Neural progenitor cell (in vitro differentiated cells): ENCODE measurements at regions not wholly inside any gene's neighbourhood (a gene's known extent, or its start where the extent isn't known, plus 50 kb on each side); places are given as distances from the start of the nearest gene placed in this dataset.
A peak's percentile ranks its signal among the peaks of the same experiment; 100 is the strongest.

ENCODE experiments used
- DNase-seq: peaks from one replicate; pipeline ENCODE4 v3.0.0-alpha.2; 2016; ENCODE audit warnings: low spot score
- H2AFZ ChIP-seq: fragments of 200-600 bp; sonication (generic); replicated peaks from 2 replicates; pipeline ENCODE4 v1.6.1; 2016; ENCODE audit warnings: antibody characterized with exemption
- H3F3A ChIP-seq: fragments of 200-600 bp; sonication (generic); 2 replicates; pipeline ENCODE4 v1.6.1; 2016; ENCODE audit warnings: antibody characterized with exemption, low read depth
- H3K27ac ChIP-seq: fragments of 200-600 bp; sonication (generic); 2 replicates; pipeline ENCODE4 v1.5.1; 2016; ENCODE audit warnings: mild to moderate bottlenecking
- H3K27me3 ChIP-seq: fragments of 200-600 bp; sonication (generic); 2 replicates; pipeline ENCODE4 v1.6.1; 2016; ENCODE audit warnings: mild to moderate bottlenecking, moderate library complexity
- H3K36me3 ChIP-seq: fragments of 200-600 bp; sonication (generic); 2 replicates; pipeline ENCODE4 v1.5.1; 2016
- H3K4me1 ChIP-seq: fragments of 200-600 bp; sonication (generic); 2 replicates; pipeline ENCODE4 v1.6.1; 2016; ENCODE audit warnings: mixed run types
- H3K4me2 ChIP-seq: fragments of 200-600 bp; sonication (generic); 2 replicates; pipeline ENCODE4 v1.6.1; 2016
- H3K4me3 ChIP-seq: fragments of 200-600 bp; sonication (generic); 2 replicates; pipeline ENCODE4 v1.5.1; 2016
- H3K79me2 ChIP-seq: fragments of 200-600 bp; sonication (generic); 2 replicates; pipeline ENCODE4 v1.6.1; 2016; ENCODE audit warnings: low read depth
- H3K9ac ChIP-seq: fragments of 200-600 bp; sonication (generic); 2 replicates; pipeline ENCODE4 v1.6.1; 2016
- H3K9me3 ChIP-seq: fragments of 200-600 bp; sonication (generic); 2 replicates; pipeline ENCODE4 v1.5.1; 2016; ENCODE audit warnings: low read depth
- H4K20me1 ChIP-seq: fragments of 200-600 bp; sonication (generic); 2 replicates; pipeline ENCODE4 v1.6.1; 2016; ENCODE audit warnings: low read depth
- H3K27ac Mint-ChIP-seq: 3 replicates; pipeline ENCODE4 v1.8.0; 2021; ENCODE audit warnings: mixed read lengths
- H3K27me3 Mint-ChIP-seq: 2 replicates; pipeline ENCODE4 v1.8.0; 2022; ENCODE audit warnings: low read depth, mild to moderate bottlenecking, inconsistent platforms, moderate library complexity, mixed read lengths; ENCODE audit not compliant: insufficient read depth
- H3K36me3 Mint-ChIP-seq: 3 replicates; pipeline ENCODE4 v1.8.0; 2021; ENCODE audit warnings: mixed read lengths
- H3K4me1 Mint-ChIP-seq: 3 replicates; pipeline ENCODE4 v1.8.0; 2021; ENCODE audit warnings: mixed read lengths
- H3K4me3 Mint-ChIP-seq: 3 replicates; pipeline ENCODE4 v1.8.0; 2021; ENCODE audit warnings: mild to moderate bottlenecking, moderate library complexity, mixed read lengths
- H3K9me3 Mint-ChIP-seq: 3 replicates; pipeline ENCODE4 v1.8.0; 2020; ENCODE audit warnings: mixed read lengths
- EZH2 ChIP-seq: fragments of 200-600 bp; sonication (generic); IDR thresholded peaks from 2 replicates; pipeline ENCODE4 v1.6.1; 2017; ENCODE audit warnings: antibody characterized with exemption, mild to moderate bottlenecking, moderate library complexity
- EZH2phosphoT487 ChIP-seq: fragments of 200-600 bp; sonication (generic); IDR thresholded peaks from 2 replicates; pipeline ENCODE4 v1.6.1; 2017; ENCODE audit warnings: antibody characterized with exemption
- TF ChIP-seq, protein P1 (sequence below): fragments of 200-600 bp; sonication (generic); IDR thresholded peaks from 2 replicates; pipeline ENCODE4 v1.5.1; 2017; ENCODE audit warnings: antibody characterized with exemption, mild to moderate bottlenecking

DNA sequence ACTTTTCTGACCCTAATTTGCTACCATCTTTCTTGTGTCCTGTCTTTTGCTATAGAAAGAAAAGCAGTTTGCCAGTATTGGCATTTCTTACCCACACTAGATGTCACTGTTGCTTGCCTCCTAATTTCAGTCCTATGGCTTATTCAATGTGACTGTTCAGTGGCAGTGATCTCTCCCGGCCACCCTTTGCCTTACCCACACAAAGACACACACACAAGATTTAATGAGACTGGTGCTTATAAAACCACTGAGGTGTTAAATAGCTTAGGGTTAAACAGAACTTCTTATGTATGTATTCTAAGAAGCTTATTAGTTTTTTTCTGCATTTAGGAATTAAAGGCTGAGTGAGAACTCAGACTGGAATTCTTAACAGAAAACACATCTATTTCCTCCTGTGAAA is 233.6 kb upstream of the ASCC3 start:
- Mint-ChIP-seq H3K4me3 (no peak overlapping the region), H3K4me1 (no peaks in the 10 kb centered on the region), H3K9me3 (no peaks in the 10 kb centered on the region), H3K27ac (no peak overlapping the region), H3K27me3 (no peaks in the 10 kb centered on the region), H3K36me3 (no peaks in the 10 kb centered on the region)
- no peaks in the 10 kb centered on the region for H3K79me2 ChIP-seq
- no peaks in the 10 kb centered on the region for H3K36me3 ChIP-seq
- no peak overlapping the region for H3K4me3 ChIP-seq
- no peaks in the 10 kb centered on the region for H4K20me1 ChIP-seq
- H2AFZ ChIP-seq: no peak overlapping the region
- no peaks in the 10 kb centered on the region for H3K4me1 ChIP-seq
- H3K9ac ChIP-seq: no peak overlapping the region
- no peaks in the 10 kb centered on the region for H3K27me3 ChIP-seq
- no peaks in the 10 kb centered on the region for H3K9me3 ChIP-seq
- H3F3A ChIP-seq: no peaks in the 10 kb centered on the region
- no peak overlapping the region for H3K4me2 ChIP-seq
- peak; percentile 61 for DNase-seq
- H3K27ac ChIP-seq: no peak overlapping the region
- TF ChIP-seq EZH2: no peak
- TF ChIP-seq, protein P1, sequence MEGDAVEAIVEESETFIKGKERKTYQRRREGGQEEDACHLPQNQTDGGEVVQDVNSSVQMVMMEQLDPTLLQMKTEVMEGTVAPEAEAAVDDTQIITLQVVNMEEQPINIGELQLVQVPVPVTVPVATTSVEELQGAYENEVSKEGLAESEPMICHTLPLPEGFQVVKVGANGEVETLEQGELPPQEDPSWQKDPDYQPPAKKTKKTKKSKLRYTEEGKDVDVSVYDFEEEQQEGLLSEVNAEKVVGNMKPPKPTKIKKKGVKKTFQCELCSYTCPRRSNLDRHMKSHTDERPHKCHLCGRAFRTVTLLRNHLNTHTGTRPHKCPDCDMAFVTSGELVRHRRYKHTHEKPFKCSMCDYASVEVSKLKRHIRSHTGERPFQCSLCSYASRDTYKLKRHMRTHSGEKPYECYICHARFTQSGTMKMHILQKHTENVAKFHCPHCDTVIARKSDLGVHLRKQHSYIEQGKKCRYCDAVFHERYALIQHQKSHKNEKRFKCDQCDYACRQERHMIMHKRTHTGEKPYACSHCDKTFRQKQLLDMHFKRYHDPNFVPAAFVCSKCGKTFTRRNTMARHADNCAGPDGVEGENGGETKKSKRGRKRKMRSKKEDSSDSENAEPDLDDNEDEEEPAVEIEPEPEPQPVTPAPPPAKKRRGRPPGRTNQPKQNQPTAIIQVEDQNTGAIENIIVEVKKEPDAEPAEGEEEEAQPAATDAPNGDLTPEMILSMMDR: peak; percentile 70

DNA sequence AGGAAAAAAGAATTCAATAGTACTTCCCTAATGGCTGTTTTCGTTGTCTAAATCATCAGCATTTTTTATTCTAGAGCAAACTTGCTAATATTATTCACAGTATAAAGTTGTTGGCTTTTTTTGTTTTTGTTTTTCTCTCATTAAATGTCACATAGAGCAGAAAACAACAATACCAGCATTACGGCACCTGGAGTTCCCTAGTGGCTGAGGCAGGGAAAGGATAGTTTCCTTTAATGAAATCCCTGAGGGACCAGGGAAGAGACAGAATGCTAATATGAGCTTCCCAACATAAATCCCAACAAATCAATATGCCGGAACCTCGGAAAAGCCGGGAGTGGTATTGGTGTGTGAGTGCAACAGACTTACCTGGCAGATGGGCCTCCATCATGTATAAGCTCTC is 235.2 kb upstream of the ASCC3 start:
- no peaks in the 10 kb centered on the region for H3K36me3 Mint-ChIP-seq

DNA sequence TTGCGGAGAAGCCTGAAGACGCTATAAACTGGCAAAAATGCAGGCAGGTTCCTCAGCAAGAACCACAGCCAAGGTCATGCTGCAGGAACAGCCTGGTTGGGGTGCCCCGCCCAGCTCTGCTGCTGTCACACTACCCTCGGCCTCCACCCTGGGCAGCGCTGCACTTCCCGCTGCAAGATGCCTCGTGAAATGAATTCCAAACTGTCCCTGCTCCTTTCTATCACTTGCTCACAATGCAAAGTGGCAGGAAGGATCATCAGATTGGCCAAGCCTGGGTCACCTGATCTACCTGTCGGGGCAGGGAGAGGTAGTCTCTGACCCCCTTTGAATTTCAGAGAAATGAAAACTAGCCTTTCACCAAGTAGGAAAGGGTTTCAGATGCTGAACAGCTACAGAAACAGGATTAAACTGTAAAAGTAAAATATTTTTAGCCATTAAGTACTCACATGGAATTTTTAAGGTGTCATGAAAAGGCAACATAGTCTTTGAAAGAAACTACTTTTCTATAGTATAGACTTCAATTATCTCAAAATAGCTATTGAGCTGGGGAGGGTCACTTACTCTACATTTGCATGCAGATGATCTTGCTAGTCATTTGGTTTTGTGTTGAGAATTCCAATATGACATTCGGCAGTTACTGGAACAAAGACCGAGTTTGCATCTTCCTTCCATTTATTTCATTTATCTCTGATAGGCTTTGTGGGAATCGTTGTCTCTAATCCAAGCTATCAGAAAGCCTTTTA is 236.4 kb upstream of the ASCC3 start:
- Histone ChIP-seq H3F3A (no peaks in the 10 kb centered on the region), H3K27me3 (no peaks in the 10 kb centered on the region), H3K79me2 (no peaks in the 10 kb centered on the region), H3K9me3 (no peaks in the 10 kb centered on the region), H3K36me3 (no peaks in the 10 kb centered on the region), H3K4me3 (no peak overlapping the region), H4K20me1 (no peaks in the 10 kb centered on the region), H3K9ac (no peak overlapping the region), H3K4me2 (no peak overlapping the region), H2AFZ (no peak overlapping the region), H3K27ac (no peak overlapping the region), H3K4me1 (peaks cover 4% of the 10 kb centered on the region)
- no peak overlapping the region for H3K4me3 Mint-ChIP-seq
- DNase-seq: peak; percentile 7
- no peak overlapping the region for H3K27ac Mint-ChIP-seq
- no peaks in the 10 kb centered on the region for H3K4me1 Mint-ChIP-seq
- no peaks in the 10 kb centered on the region for H3K36me3 Mint-ChIP-seq
- peaks cover 3% of the 10 kb centered on the region for H3K27me3 Mint-ChIP-seq
- H3K9me3 Mint-ChIP-seq: no peaks in the 10 kb centered on the region
- TF ChIP-seq EZH2: no peak
- TF ChIP-seq EZH2phosphoT487: no peak
- TF ChIP-seq, protein P1: no peak

More for the DNA sequence above, 235.2 kb upstream of the ASCC3 start:
- Mint-ChIP-seq H3K27me3 (peaks cover 3% of the 10 kb centered on the region), H3K4me1 (no peaks in the 10 kb centered on the region), H3K9me3 (no peaks in the 10 kb centered on the region), H3K27ac (no peak overlapping the region), H3K4me3 (no peak overlapping the region)
- Histone ChIP-seq H3K4me3 (no peak overlapping the region), H4K20me1 (no peaks in the 10 kb centered on the region), H3K4me1 (no peaks in the 10 kb centered on the region), H3K27ac (no peak overlapping the region), H3F3A (no peaks in the 10 kb centered on the region), H3K79me2 (no peaks in the 10 kb centered on the region), H3K36me3 (no peaks in the 10 kb centered on the region), H3K9ac (no peak overlapping the region), H3K27me3 (no peaks in the 10 kb centered on the region), H3K9me3 (no peaks in the 10 kb centered on the region), H3K4me2 (no peak overlapping the region), H2AFZ (no peak overlapping the region)
- DNase-seq: no peak
- TF ChIP-seq EZH2: no peak
- no peak for TF ChIP-seq EZH2phosphoT487
- TF ChIP-seq, protein P1: peak; percentile 12
